GM19463 (cell line): ENCODE measurements at regions not wholly inside any gene's neighbourhood (a gene's known extent, or its start where the extent isn't known, plus 50 kb on each side); places are given as distances from the start of the nearest gene placed in this dataset.
"Not testable (repeated sequence)": the region's sequence is repeated elsewhere in the genome, so short reads cannot be mapped to it uniquely, and the experiment has no call there.

Experiments
- ATAC-seq: cut with Tn5 transposase; IDR thresholded peaks from one replicate; pipeline ENCODE4 v1.9.1; 2021; ENCODE audit warnings: mild to moderate bottlenecking, moderate library complexity; ENCODE audit not compliant: unreplicated experiment

GRCh38 chr10:33489501-33490176 is 155.2 kb upstream of the NRP1 start:
- ATAC-seq = no peak

GRCh38 chr10:33487014-33487776 is 152.7 kb upstream of the NRP1 start:
- ATAC-seq = no peak

- ATAC-seq = no peak
Observed at GRCh38 chr10:33485276-33485675, 150.8 kb upstream of the NRP1 start.

GRCh38 chr10:33484787-33485186 is 150.3 kb upstream of the NRP1 start:
- ATAC-seq = no peak

- ATAC-seq = no peak
Observed at GRCh38 chr10:33483816-33484190, 149.3 kb upstream of the NRP1 start.

GRCh38 chr10:33483124-33483815 is 148.8 kb upstream of the NRP1 start:
- ATAC-seq = no peak

- no peak for ATAC-seq
Observed at GRCh38 chr10:33482486-33482885, 148.0 kb upstream of the NRP1 start.

- no peak for ATAC-seq
Observed at GRCh38 chr10:33481184-33481583, 146.7 kb upstream of the NRP1 start.

GRCh38 chr10:33480417-33480816 is 145.9 kb upstream of the NRP1 start:
- ATAC-seq = not testable (repeated sequence)

- no peak for ATAC-seq
Observed at GRCh38 chr10:33478675-33479125, 144.2 kb upstream of the NRP1 start.

GRCh38 chr10:33478089-33478674 is 143.7 kb upstream of the NRP1 start:
- no peak for ATAC-seq

- no peak for ATAC-seq
Observed at GRCh38 chr10:33477291-33478088, 143.0 kb upstream of the NRP1 start.

GRCh38 chr10:33476757-33477273 is 142.3 kb upstream of the NRP1 start:
- ATAC-seq = no peak

GRCh38 chr10:33473688-33474087 is 139.2 kb upstream of the NRP1 start:
- ATAC-seq = no peak

GRCh38 chr10:33468006-33468405 is 133.5 kb upstream of the NRP1 start:
- ATAC-seq = not testable (repeated sequence)

- ATAC-seq = no peak
Observed at GRCh38 chr10:33465747-33466146, 131.3 kb upstream of the NRP1 start.

- ATAC-seq = no peak
Observed at GRCh38 chr10:33463011-33463410, 128.5 kb upstream of the NRP1 start.

GRCh38 chr10:33461295-33461640 is 126.8 kb upstream of the NRP1 start:
- no peak for ATAC-seq

GRCh38 chr10:33460505-33461294 is 126.2 kb upstream of the NRP1 start:
- ATAC-seq = no peak

GRCh38 chr10:33459602-33460001 is 125.1 kb upstream of the NRP1 start:
- ATAC-seq = no peak
